ENCODE measurements at regions not wholly inside any gene's neighbourhood (a gene's known extent, or its start where the extent isn't known, plus 50 kb on each side); places are given as distances from the start of the nearest gene placed in this dataset.

- H3K4me2 ChIP-seq (ENCODE audit: insufficient read depth, insufficient read length, low read length): no peak overlapping the region
- Mint-ChIP-seq H3K27me3 (ENCODE audit: low read depth) (no peaks in the 10 kb centered on the region; the same call in 1 of the 2 replicates), H3K4me1 (peaks cover 21 to 23% of the 10 kb centered on the region in 2 experiments)
These were observed 340.3 kb downstream of the OLFM4 start for GRCh38 chr13:53368948-53369347.

More at GRCh38 chr13:53368948-53369347, 340.3 kb downstream of the OLFM4 start:
- Histone ChIP-seq H3K79me1 (ENCODE audit: insufficient read depth, low read depth, low read length, poor library complexity, severe bottlenecking) (no peaks in the 10 kb centered on the region), H3T11ph (ENCODE audit: low read length) (no peak overlapping the region), H3K4me1 (ENCODE audit: insufficient read depth, low read length) (no peaks in the 10 kb centered on the region), H3K23ac (ENCODE audit: insufficient read length, low read depth, low read length) (no peak overlapping the region), H3K9me3 (ENCODE audit: control insufficient read depth, low read depth, low read length) (no peaks in the 10 kb centered on the region), H4K8ac (replicated peaks; ENCODE audit: insufficient read length, low read depth, low read length) (no peak overlapping the region), H2BK20ac (ENCODE audit: low read depth, low read length, poor library complexity, severe bottlenecking) (no peak overlapping the region), H3K14ac (ENCODE audit: insufficient read depth, low read length) (no peak overlapping the region), H4K5ac (ENCODE audit: insufficient read length, low read depth, low read length) (no peak overlapping the region), H2BK12ac (ENCODE audit: insufficient read length, low read depth, low read length) (no peak overlapping the region), H3K9ac (ENCODE audit: extremely low read depth, insufficient read length, low read length) (no peak overlapping the region), H2BK15ac (ENCODE audit: low read depth, low read length) (no peak overlapping the region), H2AK5ac (ENCODE audit: insufficient read length, low read length) (no peak overlapping the region), H3K27ac (ENCODE audit: insufficient read length, low read depth, low read length) (no peak overlapping the region), H3K4ac (ENCODE audit: low read depth, low read length) (no peak overlapping the region), H3K79me2 (ENCODE audit: insufficient read depth, low read length) (no peaks in the 10 kb centered on the region), H2BK5ac (ENCODE audit: insufficient read length, low read length) (no peak overlapping the region), H4K20me1 (ENCODE audit: control insufficient read depth, insufficient read depth, insufficient read length) (no peaks in the 10 kb centered on the region), H2BK120ac (ENCODE audit: low read depth, low read length, poor library complexity, severe bottlenecking) (no peak overlapping the region), H4K91ac (ENCODE audit: insufficient read length, low read depth, low read length) (no peak overlapping the region), H3K18ac (ENCODE audit: insufficient read length, low read depth, low read length) (no peak overlapping the region), H3K23me2 (ENCODE audit: insufficient read length, low read depth, low read length, poor library complexity, severe bottlenecking) (no peaks in the 10 kb centered on the region), H3K27me3 (ENCODE audit: insufficient read depth, low read length) (no peaks in the 10 kb centered on the region), H2AFZ (ENCODE audit: low read length) (no peak overlapping the region), H3K56ac (ENCODE audit: insufficient read length, low read depth, low read length) (no peak overlapping the region)
- DNase-seq: no peak
- peak; percentile 53 for TF ChIP-seq CTCF (conservative IDR thresholded peaks at IDR 0.05)
- no CpG with 5 or more reads among the region's 2 CpGs for WGBS (ENCODE audit: extremely low coverage, insufficient read length, low lambda C conversion rate)
- no peaks in the 10 kb centered on the region for H3K9me3 Mint-ChIP-seq
- no peak overlapping the region for H3K4me3 Mint-ChIP-seq
- no peaks in the 10 kb centered on the region for H3K36me3 Mint-ChIP-seq (ENCODE audit: insufficient read depth in 1 of 3, low read depth in 3 of 3)
- no peak overlapping the region for H3K27ac Mint-ChIP-seq

Data from H9 (cell line).